ENCODE measurements at regions not wholly inside any gene's neighbourhood (a gene's known extent, or its start where the extent isn't known, plus 50 kb on each side); places are given as distances from the start of the nearest gene placed in this dataset.
A peak's percentile ranks its signal among the peaks of the same experiment; 100 is the strongest.

- Mint-ChIP-seq H3K27ac (ENCODE audit: unreplicated experiment) (no peak overlapping the region), H3K27me3 (ENCODE audit: unreplicated experiment) (peaks cover 7% of the 10 kb centered on the region), H3K4me1 (ENCODE audit: unreplicated experiment) (peaks cover 8% of the 10 kb centered on the region), H3K4me3 (ENCODE audit: unreplicated experiment) (no peak overlapping the region), H3K9me3 (ENCODE audit: unreplicated experiment) (no peaks in the 10 kb centered on the region), H3K36me3 (ENCODE audit: low read depth, unreplicated experiment) (no peaks in the 10 kb centered on the region)
- no peak for DNase-seq (ENCODE audit: low spot score)
- no peak for TF ChIP-seq CTCF (IDR thresholded peaks at IDR 0.05; ENCODE audit: unreplicated experiment)
These were observed 77.5 kb upstream of the ENPP6 start for GRCh38 chr4:184295206-184295605.

- Mint-ChIP-seq H3K27me3 (ENCODE audit: unreplicated experiment) (peaks cover 7% of the 10 kb centered on the region), H3K4me1 (ENCODE audit: unreplicated experiment) (peaks cover 8% of the 10 kb centered on the region), H3K36me3 (ENCODE audit: low read depth, unreplicated experiment) (no peaks in the 10 kb centered on the region), H3K4me3 (ENCODE audit: unreplicated experiment) (no peak overlapping the region), H3K9me3 (ENCODE audit: unreplicated experiment) (no peaks in the 10 kb centered on the region), H3K27ac (ENCODE audit: unreplicated experiment) (no peak overlapping the region)
- no peak for DNase-seq (ENCODE audit: low spot score)
- TF ChIP-seq CTCF (IDR thresholded peaks at IDR 0.05; ENCODE audit: unreplicated experiment): no peak
These were observed 77.0 kb upstream of the ENPP6 start for GRCh38 chr4:184294606-184295133.

GRCh38 chr4:184293552-184293951, 75.9 kb upstream of the ENPP6 start:
- peaks cover 5% of the 10 kb centered on the region for H3K4me1 Mint-ChIP-seq (ENCODE audit: unreplicated experiment)
- no peak for TF ChIP-seq CTCF (IDR thresholded peaks at IDR 0.05; ENCODE audit: unreplicated experiment)
- no peak overlapping the region for H3K4me3 Mint-ChIP-seq (ENCODE audit: unreplicated experiment)
- H3K36me3 Mint-ChIP-seq (ENCODE audit: low read depth, unreplicated experiment): no peaks in the 10 kb centered on the region
- no peak overlapping the region for H3K27ac Mint-ChIP-seq (ENCODE audit: unreplicated experiment)
- peaks cover 7% of the 10 kb centered on the region for H3K27me3 Mint-ChIP-seq (ENCODE audit: unreplicated experiment)
- H3K9me3 Mint-ChIP-seq (ENCODE audit: unreplicated experiment): no peaks in the 10 kb centered on the region
- peak; percentile 30 for DNase-seq (ENCODE audit: low spot score)

GRCh38 chr4:184292877-184293276, 75.2 kb upstream of the ENPP6 start:
- H3K4me1 Mint-ChIP-seq (ENCODE audit: unreplicated experiment): no peaks in the 10 kb centered on the region

GRCh38 chr4:184292465-184292867, 74.8 kb upstream of the ENPP6 start:
- Mint-ChIP-seq H3K36me3 (ENCODE audit: low read depth, unreplicated experiment) (no peaks in the 10 kb centered on the region), H3K27ac (ENCODE audit: unreplicated experiment) (no peak overlapping the region), H3K9me3 (ENCODE audit: unreplicated experiment) (no peaks in the 10 kb centered on the region), H3K4me3 (ENCODE audit: unreplicated experiment) (no peak overlapping the region), H3K4me1 (ENCODE audit: unreplicated experiment) (no peaks in the 10 kb centered on the region), H3K27me3 (ENCODE audit: unreplicated experiment) (peaks cover 7% of the 10 kb centered on the region)
- DNase-seq (ENCODE audit: low spot score): no peak
- no peak for TF ChIP-seq CTCF (IDR thresholded peaks at IDR 0.05; ENCODE audit: unreplicated experiment)

More at GRCh38 chr4:184292877-184293276, 75.2 kb upstream of the ENPP6 start:
- Mint-ChIP-seq H3K36me3 (ENCODE audit: low read depth, unreplicated experiment) (no peaks in the 10 kb centered on the region), H3K9me3 (ENCODE audit: unreplicated experiment) (no peaks in the 10 kb centered on the region), H3K4me3 (ENCODE audit: unreplicated experiment) (no peak overlapping the region), H3K27ac (ENCODE audit: unreplicated experiment) (no peak overlapping the region), H3K27me3 (ENCODE audit: unreplicated experiment) (peaks cover 7% of the 10 kb centered on the region)
- no peak for DNase-seq (ENCODE audit: low spot score)
- no peak for TF ChIP-seq CTCF (IDR thresholded peaks at IDR 0.05; ENCODE audit: unreplicated experiment)
